Subcutaneous abdominal adipose tissue (tissue), 5 donors: ENCODE measurements at regions not wholly inside any gene's neighbourhood (a gene's known extent, or its start where the extent isn't known, plus 50 kb on each side); places are given as distances from the start of the nearest gene placed in this dataset.

Experiments used
- H3K27ac ChIP-seq: one replicate; pipeline ENCODE4 v1.7.0; 2013; ENCODE audit warnings: low read depth, mild to moderate bottlenecking, inconsistent platforms, low read length, moderate library complexity
- H3K27me3 ChIP-seq, 5 donors: one replicate each; pipeline ENCODE4 v1.7.0; 2013; ENCODE audit warnings: low read length in 5 of 5, inconsistent platforms in 1 of 5; ENCODE audit not compliant: control insufficient read depth in 5 of 5, insufficient read depth in 4 of 5
- H3K36me3 ChIP-seq, 5 donors: one replicate each; pipeline ENCODE4 v1.7.0; 2013; ENCODE audit warnings: low read length in 5 of 5; ENCODE audit not compliant: control insufficient read depth in 5 of 5, insufficient read depth in 5 of 5
- H3K4me1 ChIP-seq, 5 donors: one replicate each; pipeline ENCODE4 v1.7.0; 2013; ENCODE audit warnings: low read length in 5 of 5, mild to moderate bottlenecking in 3 of 5, moderate library complexity in 1 of 5; ENCODE audit not compliant: control insufficient read depth in 5 of 5, insufficient read depth in 5 of 5
- H3K4me3 ChIP-seq, 5 donors: one replicate each; pipeline ENCODE4 v1.7.0; 2013; ENCODE audit warnings: low read length in 5 of 5, low read depth in 1 of 5
- H3K9ac ChIP-seq, 5 donors: one replicate each; pipeline ENCODE4 v1.7.0; 2013; ENCODE audit warnings: low read length in 5 of 5, mild to moderate bottlenecking in 4 of 5, moderate library complexity in 3 of 5
- H3K9me3 ChIP-seq, 5 donors: one replicate each; pipeline ENCODE4 v1.7.0; 2013; ENCODE audit warnings: low read length in 5 of 5; ENCODE audit not compliant: control insufficient read depth in 5 of 5
- donor health status: healthy.
- donor health status: healthy.
- donor health status: healthy.
- donor health status: healthy.
- donor health status: healthy.

DNA sequence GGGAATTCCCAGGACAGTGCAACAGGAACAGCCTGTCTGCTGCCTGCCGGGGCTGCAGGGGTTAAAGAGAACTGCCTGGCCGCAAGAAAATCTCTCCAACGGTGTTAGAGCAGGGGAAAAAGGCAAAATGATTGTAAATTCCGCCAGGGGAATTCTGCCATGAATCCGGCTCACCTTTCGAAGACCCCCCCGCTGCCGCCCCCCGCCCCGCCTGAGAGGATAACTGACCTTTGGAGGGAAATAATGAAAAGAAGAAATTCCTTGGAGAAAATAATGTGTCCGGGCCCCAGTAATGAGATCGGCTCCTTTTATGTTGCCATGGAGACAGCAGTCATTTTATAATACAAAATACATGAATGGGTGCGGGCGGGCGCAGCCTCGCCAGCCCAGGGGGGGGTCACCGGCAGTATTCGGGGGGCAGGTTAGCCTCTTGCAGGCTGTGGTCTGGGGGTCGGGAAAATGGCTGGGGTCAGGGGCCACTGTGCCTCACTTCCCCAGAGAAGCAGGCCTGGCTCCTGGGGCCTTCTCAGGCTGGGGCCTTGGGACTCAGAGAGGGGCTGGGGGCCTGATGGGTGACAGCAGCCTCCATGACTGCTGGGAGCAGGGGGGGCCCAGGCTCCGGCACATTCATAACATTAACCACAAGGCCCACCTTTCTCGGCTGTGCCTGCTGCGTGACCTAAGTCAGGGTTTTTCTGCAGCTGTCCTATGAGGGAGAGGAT lies 228.1 kb downstream of the MN1 start:
- no peaks in the 10 kb centered on the region for H3K36me3 ChIP-seq
- no peak overlapping the region for H3K9ac ChIP-seq
- H3K4me1 ChIP-seq: peaks cover 0 to 29% (median 22%) of the 10 kb centered on the region in 5 donors
- no peak overlapping the region for H3K27ac ChIP-seq
- H3K27me3 ChIP-seq: peaks cover 0 to 18% (median 0%) of the 10 kb centered on the region in 5 donors
- H3K4me3 ChIP-seq: no peak overlapping the region
- peaks cover 0 to 10% (median 8%) of the 10 kb centered on the region in 5 donors for H3K9me3 ChIP-seq

DNA sequence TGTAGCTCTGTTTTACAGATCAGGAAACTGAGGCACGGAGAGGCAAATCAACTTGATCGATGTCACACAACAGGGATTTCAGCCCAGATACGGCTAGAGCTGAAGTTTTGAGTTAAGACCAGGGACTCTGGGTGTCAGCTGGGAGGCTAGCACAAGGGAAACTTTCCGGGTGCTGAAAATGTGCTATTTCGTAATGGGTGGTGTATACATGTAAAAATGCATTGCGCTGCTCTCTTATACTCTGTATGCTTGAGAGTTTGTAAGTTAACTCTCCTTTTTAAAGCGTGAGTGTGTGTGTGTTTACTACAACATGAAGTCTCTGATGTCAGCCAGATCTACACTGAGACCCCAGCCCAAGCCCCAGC lies 227.6 kb downstream of the MN1 start:
- H3K4me3 ChIP-seq: no peak overlapping the region
- H3K27me3 ChIP-seq: peaks cover 0 to 16% (median 0%) of the 10 kb centered on the region in 5 donors
- H3K4me1 ChIP-seq: peaks cover 0 to 29% (median 22%) of the 10 kb centered on the region in 5 donors
- H3K27ac ChIP-seq: no peak overlapping the region
- H3K9ac ChIP-seq: no peak overlapping the region
- no peaks in the 10 kb centered on the region for H3K36me3 ChIP-seq
- peaks cover 0 to 10% (median 8%) of the 10 kb centered on the region in 5 donors for H3K9me3 ChIP-seq

DNA sequence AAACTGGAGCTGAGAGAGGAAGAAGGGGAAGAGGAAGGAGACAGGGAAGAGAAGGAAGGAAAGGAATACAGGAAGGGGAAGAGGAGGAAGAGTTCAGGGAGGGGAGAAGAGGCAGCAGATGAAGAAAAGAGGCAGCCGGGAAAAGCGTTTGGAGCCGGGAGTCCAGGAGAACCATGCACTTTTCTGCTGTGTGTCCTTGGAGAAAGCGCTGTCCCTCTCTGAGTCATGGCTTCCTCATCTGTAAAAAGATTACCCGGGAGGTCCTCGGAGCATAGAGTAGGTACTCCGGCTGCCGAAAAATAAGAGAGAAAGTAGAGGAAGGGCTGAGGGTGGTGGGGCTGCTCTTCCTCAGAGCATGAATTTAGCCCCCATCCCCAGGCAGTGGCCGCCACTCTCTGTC lies 226.9 kb downstream of the MN1 start:
- Histone ChIP-seq H3K9me3 (peaks cover 0 to 10% (median 8%) of the 10 kb centered on the region in 5 donors), H3K4me1 (peaks cover 0 to 26% (median 20%) of the 10 kb centered on the region in 5 donors), H3K9ac (no peak overlapping the region), H3K36me3 (no peaks in the 10 kb centered on the region), H3K27ac (no peak overlapping the region), H3K4me3 (no peak overlapping the region), H3K27me3 (peaks cover 0 to 16% (median 0%) of the 10 kb centered on the region in 5 donors)

DNA sequence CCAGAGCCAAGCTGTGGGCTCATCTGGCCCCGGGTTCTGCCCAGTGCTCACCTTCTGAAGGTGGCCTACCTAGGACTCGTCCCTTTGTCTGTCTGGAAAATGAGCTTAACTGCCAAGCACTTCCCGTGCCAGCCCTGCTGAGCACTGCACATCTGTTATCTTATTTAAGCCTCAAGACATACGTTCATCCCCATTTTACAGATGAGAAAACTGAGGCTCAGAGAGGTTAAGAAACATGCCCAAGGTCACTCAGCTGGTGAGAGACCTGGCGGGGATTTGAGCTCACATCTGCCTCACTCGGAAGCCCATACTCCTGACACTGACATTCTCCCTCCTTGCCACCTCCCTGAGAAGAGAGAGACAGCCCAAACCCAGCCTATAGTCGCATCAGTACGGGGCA lies 226.2 kb downstream of the MN1 start:
- H3K27ac ChIP-seq: no peak overlapping the region
- H3K9me3 ChIP-seq: peaks cover 0 to 10% (median 8%) of the 10 kb centered on the region in 5 donors
- peaks cover 0 to 22% (median 18%) of the 10 kb centered on the region in 5 donors for H3K4me1 ChIP-seq
- H3K36me3 ChIP-seq: no peaks in the 10 kb centered on the region
- H3K4me3 ChIP-seq: no peak overlapping the region
- no peak overlapping the region for H3K9ac ChIP-seq
- peaks cover 0 to 15% (median 0%) of the 10 kb centered on the region in 5 donors for H3K27me3 ChIP-seq

DNA sequence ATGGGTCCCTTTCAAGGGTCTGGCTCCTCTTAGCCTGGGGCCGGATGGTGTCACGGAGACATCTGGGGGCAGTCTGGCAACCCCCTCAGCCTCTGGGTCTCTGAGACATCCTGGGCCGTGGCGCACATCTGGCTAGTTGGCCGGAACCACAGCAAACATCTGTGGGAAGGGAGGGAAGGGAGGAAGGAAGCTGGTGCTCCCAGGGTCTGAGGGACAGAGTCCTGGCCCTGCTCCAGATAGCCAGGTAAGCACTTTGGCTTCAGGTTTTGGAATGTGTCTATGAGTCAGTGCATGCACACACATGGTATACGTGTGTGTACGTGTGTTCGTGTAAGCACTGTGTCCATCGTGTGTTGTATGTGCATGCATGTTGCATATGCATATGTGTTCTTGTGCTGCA lies 225.1 kb downstream of the MN1 start:
- no peak overlapping the region for H3K9ac ChIP-seq
- H3K4me1 ChIP-seq: peaks cover 0 to 17% (median 13%) of the 10 kb centered on the region in 5 donors
- H3K9me3 ChIP-seq: peaks cover 0 to 10% (median 8%) of the 10 kb centered on the region in 5 donors
- no peaks in the 10 kb centered on the region for H3K36me3 ChIP-seq
- no peak overlapping the region for H3K4me3 ChIP-seq
- peaks cover 0 to 15% (median 0%) of the 10 kb centered on the region in 5 donors for H3K27me3 ChIP-seq
- no peak overlapping the region for H3K27ac ChIP-seq

DNA sequence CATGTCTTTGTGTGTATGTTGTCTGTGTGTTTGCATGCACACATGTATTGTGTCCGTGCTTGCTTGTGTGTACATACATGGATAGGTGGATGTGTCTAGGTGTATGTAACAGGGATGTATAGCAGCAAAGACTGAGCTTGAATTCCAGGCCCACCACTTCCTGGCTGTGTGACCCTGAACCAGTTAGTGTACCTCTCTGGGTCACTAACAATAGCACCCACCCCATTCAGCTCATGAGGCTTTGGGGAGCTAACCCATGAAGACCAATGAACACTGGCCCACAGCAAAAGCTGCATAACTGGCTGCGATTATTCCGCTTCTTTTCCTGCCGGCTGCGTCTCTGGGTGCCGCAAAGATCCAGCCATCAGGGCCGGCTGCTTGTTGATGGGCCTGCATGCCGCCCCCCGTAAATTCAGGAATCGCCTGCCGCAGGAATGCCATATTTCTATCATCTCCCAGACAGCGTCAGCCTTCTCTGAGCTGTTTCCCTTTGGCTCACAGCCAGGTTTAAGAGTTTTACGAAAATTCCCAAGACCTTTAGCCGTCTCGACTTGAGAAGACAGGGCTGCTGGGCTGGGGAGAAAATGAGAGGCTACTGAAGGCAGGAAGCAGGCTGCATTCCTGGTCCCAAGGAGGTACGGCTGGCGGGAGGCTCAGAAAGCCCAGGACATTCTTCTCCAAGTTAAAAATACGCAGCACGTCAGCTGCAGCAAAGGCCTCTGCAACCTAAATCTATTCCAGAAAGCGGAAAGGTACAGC lies 224.6 kb downstream of the MN1 start:
- H3K36me3 ChIP-seq: no peaks in the 10 kb centered on the region
- no peak overlapping the region for H3K9ac ChIP-seq
- peaks cover 0 to 8% (median 6%) of the 10 kb centered on the region in 5 donors for H3K9me3 ChIP-seq
- H3K4me1 ChIP-seq: peaks cover 2 to 21% (median 18%) of the 10 kb centered on the region in 5 donors
- no peak overlapping the region for H3K4me3 ChIP-seq
- peaks cover 0 to 15% (median 0%) of the 10 kb centered on the region in 5 donors for H3K27me3 ChIP-seq
- H3K27ac ChIP-seq: no peak overlapping the region

DNA sequence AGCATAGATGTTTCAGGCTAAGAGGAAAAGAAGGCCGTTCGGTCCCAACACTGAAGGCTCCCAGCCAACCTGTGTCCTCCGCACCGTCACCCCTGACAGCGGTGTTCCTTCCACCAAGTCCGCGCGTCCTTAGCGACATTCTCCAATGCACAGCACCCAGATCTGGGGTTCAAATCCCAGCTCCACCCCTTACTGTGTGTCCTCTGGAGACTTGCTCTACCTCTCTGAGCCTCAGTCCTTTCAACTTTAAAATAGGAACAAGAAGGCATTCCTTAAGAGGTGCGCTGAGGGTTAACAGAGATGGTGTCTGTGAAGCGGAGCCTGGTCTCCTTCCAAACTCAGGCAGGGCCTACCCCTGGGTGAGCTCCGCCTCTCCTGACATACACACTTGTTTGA lies 224.0 kb downstream of the MN1 start:
- no peak overlapping the region for H3K9ac ChIP-seq
- no peaks in the 10 kb centered on the region for H3K36me3 ChIP-seq
- peaks cover 0 to 2% (median 0%) of the 10 kb centered on the region in 5 donors for H3K9me3 ChIP-seq
- H3K27me3 ChIP-seq: peaks cover 0 to 15% (median 0%) of the 10 kb centered on the region in 5 donors
- peaks cover 2 to 24% (median 20%) of the 10 kb centered on the region in 5 donors for H3K4me1 ChIP-seq
- H3K27ac ChIP-seq: no peak overlapping the region
- no peak overlapping the region for H3K4me3 ChIP-seq

DNA sequence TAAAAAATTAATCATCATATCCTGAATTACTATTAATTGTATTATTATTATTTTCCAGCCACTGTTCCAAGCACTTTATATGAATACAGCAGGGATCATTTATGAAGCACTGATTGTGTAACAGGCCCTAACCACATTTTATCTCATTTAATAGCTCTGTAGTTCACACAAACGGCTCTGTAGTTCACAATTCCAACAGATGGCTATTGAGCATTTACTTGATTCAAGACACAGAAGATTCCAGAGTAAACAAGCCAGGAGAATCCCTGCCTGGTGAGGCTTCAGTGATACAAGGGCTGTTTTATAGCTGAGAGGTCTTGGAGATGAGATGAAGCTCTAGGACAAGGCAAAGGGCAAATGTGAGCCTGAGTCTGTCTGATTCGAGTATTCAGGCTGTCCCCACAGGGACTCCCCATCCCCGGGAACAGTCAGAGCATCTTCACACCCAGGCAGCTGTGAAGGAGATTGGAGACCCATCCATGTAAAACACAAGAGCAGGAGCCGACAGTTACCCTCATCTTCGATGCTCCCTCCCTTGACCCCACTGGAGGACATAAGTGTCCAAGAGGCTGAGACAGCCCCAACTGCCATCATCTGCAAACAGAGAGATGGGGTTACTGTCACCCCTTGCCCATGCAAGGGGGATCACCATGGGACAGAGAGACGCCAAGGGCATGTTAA lies 222.5 kb downstream of the MN1 start:
- Histone ChIP-seq H3K27me3 (peaks cover 0 to 13% (median 0%) of the 10 kb centered on the region in 5 donors), H3K36me3 (no peaks in the 10 kb centered on the region), H3K27ac (no peak overlapping the region), H3K4me1 (peaks cover 2 to 30% (median 23%) of the 10 kb centered on the region in 5 donors), H3K9ac (no peak overlapping the region), H3K9me3 (no peaks in the 10 kb centered on the region), H3K4me3 (no peak overlapping the region)

DNA sequence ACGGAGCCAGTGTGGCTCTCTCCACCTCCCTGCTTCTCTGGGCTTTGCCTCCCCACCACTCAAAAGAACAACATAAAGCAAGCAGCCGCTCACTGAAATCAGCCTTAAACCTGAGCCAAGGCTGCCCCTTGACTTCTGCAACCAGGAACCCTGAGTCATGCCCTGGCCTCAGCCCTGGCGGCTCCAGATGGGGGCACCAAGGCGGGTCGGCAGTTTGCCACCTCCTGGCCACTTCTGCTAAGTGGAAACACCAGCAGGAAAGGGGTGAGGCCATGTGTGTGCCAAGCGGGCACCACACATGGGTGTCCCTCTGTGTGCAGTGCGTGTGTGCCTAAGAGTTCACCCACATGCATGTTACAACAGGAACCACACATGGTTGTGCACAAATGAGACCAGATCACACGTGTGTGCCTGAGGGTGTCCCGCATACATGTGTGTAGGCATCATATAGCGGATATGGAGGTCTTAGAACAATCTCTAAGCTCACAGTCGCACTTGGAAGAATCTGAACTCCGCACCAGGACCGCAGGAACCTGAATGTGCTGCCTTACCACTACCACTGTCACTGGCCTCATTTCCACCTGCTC lies 221.2 kb downstream of the MN1 start:
- Histone ChIP-seq H3K9me3 (no peaks in the 10 kb centered on the region), H3K27me3 (peaks cover 0 to 8% (median 0%) of the 10 kb centered on the region in 5 donors), H3K4me1 (peaks cover 2 to 30% (median 23%) of the 10 kb centered on the region in 5 donors), H3K9ac (no peak overlapping the region), H3K36me3 (no peaks in the 10 kb centered on the region), H3K4me3 (no peak overlapping the region), H3K27ac (no peak overlapping the region)
